ENCODE measurements at regions not wholly inside any gene's neighbourhood (a gene's known extent, or its start where the extent isn't known, plus 50 kb on each side); places are given as distances from the start of the nearest gene placed in this dataset.
"Not testable (repeated sequence)": the region's sequence is repeated elsewhere in the genome, so short reads cannot be mapped to it uniquely, and the experiment has no call there.

DNA sequence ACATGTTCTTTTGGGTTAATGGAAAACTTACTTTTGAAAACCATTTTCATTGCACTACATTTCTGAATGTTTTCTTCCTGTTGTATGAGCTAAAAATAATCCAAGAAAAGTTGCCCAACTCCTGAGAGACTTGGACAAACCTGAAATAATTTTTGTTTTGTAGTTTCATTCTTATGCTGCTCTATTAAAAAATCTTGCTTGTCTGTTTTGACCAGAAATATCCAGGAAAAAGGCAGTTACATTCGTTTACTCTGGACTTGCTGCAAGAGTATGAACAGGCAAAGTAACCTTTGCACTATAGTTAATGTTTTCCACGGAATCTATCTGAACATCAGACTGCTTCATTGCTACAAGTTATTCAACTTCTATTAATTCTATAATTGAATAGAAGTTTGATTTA is 200.1 kb upstream of the DAB2 start:
- no peak for DNase-seq

DNA sequence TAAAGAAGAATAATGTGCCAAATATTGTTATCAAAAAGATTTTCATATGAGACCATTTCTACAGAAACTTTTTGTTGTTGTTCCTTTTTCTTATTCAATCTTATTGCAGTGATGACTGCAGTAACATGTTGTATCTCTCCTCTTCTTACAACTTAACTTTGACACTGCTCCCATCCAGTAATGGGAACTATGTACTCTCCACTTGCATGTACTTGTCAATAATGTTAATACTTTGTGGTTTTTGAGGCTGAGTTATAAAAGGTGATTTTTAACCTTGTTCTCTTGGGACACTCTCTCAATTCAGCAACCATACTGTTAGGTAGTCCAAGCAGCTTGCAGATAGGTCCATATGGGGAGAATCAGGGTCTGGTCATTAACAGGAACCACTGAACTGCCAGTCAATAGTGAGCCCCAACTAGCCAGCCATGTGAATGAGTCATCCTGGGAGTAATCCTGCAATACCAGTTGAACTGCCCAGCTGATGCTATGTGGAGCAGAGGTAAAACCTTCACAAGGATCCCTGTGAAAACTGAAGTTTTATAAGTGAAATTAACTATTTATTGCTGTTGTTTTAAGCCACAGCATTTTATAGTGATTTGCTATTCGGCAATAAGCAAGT is 199.6 kb upstream of the DAB2 start:
- no peak for DNase-seq

DNA sequence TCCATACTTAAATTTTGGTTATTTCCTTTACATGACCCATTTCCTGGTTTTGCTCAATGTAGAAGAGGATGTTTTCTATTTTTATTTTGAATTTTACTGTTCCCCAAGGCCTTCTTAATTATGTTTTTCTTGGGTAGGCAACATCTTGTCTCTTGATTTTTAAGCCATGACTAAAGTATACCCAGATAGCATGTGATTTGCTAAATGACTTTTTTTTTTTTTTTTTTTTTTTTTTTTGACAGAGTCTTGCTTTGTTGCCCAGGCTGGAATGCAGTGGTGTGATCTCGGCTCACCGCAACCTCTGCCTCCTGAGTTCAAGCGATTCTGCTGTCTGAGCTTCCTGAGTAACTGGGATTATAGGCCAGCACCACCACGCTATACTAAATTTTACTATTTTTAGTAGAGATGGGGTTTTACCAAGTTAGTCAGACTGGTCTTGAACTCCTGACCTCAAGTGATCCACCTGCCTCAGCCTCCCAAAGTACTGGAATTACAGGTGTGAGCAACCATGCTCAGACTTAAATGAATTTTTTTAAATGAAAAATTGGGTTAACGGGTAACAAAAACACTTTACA is 198.6 kb upstream of the DAB2 start:
- no peak for DNase-seq

DNA sequence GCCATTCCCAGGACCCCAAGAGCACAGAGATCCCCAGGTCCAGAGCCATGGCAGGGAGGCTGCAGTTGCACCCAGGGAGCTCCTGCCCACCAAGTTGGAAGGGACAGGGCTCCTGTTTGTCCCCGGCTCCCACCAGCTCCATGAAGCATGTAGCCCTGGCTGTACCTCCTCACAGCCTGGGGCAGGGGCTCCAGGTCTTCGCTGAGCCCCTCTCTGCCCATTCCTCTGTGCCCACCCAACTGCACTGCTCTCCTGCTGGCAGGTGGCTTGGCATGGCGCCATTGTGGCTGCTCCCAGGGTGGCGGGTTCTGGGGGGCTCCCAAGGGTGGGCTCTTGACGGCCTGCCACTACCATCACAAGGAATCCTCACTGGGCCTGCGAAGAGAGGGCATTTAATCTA is 197.5 kb upstream of the DAB2 start:
- DNase-seq, result no peak

DNA sequence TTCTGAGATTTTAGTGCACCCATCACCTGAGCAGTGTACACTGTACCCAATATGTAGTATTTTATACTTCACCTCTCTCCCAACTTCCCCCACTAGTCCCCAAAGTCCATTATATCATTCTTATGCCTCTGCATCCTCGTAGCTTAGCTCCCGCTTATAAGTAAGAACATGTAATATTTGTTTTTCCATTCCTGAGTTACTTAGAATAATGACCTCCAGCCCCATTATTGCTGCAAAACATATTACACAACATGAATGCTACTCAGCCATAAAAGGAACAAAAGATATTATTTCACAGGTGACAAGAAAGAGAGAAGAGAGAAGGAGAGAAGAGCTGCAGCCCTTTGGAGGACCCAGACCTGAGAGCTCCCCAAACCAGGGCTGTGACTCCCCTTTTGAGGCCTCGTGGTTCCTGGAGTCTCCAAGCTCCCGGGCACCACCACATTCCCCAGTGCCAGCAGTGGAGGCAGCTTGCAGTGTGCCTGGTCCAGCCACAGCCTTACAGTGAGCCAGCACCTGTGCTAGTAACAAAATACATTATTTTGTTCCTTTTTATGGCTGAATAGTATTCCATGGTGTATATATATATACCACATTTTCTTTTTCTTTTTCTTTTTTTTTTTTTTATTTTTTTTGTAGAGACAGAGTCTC is 194.5 kb upstream of the DAB2 start:
- DNase-seq, result no peak

DNA sequence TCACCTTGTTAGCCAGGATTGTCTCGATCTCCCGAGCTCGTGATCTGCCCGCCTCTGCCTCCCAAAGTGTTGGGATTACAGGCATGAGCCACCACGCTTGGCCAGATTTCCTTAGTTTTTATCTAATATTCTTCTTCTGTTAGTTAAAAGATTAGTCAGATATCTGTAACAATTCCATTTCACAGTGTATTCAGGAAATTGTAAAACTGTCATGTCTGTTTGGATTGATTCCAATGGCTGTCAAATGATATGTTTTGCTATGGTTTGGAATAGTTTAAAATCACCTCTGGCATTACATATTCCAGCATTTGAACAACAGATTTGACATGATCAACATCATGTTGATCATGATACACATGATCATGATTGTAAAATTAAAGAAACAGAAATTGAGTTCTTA is 193.6 kb upstream of the DAB2 start:
- no peak for DNase-seq

DNA sequence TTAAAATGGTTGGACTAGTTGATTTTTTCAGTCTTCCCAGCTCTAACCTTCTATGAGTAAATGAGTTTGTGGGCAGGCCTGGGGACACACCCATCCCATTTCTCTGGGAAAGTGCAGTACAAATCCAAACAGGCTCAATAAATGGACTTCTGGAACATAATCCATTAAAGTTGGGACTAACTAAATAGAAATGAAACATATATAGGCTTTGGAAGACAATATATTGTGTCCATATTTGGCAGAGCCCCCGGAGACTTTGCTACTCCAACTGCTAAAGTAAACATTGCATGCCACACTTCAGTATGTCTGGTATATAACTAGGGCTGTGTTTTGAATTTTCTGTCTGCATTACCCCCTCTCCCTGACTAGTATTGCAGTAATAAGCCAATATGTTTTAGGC is 191.4 kb upstream of the DAB2 start:
- DNase-seq, result no peak

DNA sequence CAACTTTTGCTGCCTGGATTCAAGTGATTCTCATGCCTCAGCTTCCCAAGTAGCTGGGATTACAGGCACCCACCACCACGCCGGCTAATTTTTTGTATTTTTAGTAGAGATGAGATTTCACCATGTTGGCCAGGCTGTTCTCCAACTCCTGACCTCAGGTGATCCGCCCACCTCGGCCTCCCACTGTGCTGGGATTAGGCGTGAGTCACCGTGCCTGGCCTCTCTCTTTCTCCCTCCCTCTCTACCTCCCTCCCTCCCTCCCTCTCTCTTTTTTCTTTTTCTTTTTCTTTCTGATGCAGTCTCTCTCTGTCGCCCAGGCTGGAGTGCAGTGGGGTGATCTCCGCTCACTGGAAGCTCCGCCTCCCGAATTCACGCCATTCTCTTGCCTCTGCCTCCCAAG is 186.3 kb upstream of the DAB2 start:
- DNase-seq, result not testable (repeated sequence)

DNA sequence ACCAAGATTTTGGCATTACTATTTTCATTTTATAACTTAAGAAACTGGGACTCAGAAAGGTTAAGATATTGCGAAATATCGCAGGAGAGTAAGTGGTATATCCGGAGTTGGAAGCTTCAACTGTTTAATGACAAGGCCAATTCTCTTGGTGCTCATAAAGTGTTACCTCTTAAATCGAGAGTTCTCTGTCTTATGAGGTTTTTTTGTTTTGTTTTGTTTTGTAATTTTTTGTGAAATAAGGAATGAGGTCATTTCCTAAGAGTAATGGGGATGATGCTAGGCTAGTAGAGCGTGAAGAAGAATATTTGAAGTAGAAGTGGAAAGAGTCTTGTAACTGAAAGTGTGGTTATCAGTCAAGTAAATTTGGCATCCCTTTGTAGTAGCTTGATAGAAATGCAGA is 183.2 kb upstream of the DAB2 start:
- DNase-seq, result no peak

DNA sequence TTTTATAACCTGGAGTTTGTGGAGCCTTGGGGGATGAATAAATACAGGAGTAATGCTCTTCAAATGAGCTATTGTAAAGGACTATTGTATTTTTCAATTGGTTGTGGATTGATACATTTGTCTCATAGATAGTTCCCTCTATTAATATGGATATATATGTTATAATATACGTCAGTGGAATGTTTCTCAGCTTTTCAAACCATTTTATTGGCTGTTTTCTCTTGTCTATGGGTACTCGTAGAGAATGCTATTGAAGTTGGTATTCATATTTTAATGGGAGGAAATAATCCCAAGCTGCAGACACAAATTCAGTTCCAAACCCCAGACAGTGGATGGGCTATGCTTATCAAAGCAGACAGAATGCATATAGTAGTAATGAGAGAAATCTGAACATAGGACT is 181.8 kb upstream of the DAB2 start:
- no peak for DNase-seq

DNA sequence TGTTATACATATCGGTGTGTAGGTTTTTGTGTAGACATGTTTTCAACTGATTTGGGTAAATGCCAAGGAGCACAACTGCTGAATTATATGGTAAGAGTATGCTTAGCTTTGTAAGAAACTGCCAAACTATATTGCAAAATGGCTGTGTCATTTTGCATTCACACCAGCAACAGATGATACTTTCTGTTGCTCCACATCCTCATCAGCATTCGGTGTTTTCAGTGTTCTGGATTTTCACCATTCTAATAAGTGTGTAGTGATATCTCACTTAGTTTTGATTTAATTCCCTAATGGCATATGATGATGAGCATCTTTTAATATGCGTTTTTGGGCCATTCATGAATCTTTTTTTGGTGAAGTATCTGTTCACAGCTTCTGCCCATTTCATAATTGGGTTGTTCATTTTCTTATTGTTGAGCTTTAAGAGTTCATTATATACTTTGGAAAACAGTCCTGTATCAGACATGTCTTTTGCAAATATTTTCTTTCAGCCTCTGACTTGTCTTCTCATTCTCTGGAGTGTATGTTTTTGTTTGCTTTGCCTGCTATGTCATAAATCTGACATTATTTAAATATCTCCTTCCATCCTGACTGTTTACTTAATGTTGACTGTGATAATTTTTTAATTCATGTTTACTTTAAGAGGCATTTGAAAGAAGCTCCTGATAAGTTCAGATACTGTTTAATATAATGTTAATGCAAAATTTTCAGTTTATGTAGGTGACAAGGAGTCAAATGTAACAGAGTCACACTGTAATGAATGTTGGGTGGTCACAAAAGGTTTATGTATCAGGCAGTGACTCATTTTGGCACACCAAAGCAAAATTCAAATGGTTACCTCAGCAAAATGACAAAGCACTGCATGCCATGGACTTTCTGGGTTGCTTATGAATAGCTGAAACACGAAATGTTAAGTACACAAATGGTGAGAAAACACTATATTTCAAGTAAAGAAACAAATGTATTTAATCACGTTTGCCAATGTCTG is 181.1 kb upstream of the DAB2 start:
- DNase-seq, result peak; percentile 70 to 75

DNA sequence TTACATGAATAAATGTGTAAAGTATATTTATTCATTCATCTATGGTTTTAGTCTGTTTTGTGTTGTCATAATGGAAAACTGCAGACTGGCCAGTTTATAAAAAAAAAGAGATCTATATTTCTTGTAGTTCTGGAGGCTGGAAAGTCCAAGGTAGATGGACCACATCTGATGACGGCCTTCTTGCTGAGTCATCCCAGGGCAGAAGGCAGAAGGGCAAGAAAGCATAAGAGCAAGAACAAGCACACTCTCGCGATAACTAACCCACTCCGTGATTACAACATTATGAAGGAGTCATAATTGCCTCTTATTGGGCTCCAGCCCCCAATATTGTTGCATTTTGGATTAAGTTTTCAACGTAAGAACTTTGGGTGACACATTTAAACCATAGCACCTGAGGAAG is 180.4 kb upstream of the DAB2 start:
- DNase-seq, result peak; percentile 30 to 60

DNA sequence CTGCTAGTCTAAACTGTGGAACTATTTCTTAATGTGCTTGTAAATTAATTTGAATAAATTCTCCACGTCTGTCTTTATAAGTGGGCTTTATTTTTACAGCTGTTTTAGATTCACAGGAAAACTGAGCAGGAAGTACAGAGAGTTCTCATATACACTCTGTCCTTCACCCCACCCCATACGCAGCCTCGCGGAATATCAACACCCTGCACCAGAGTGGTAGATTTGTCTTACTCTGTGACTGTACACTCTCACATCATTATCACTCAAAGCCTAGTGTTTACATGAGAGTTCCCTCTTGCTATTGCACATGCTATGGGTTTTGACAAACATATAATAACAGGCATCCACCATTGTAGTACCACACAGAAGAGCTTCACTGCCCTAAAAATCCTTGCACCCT is 179.7 kb upstream of the DAB2 start:
- no peak for DNase-seq

DNA sequence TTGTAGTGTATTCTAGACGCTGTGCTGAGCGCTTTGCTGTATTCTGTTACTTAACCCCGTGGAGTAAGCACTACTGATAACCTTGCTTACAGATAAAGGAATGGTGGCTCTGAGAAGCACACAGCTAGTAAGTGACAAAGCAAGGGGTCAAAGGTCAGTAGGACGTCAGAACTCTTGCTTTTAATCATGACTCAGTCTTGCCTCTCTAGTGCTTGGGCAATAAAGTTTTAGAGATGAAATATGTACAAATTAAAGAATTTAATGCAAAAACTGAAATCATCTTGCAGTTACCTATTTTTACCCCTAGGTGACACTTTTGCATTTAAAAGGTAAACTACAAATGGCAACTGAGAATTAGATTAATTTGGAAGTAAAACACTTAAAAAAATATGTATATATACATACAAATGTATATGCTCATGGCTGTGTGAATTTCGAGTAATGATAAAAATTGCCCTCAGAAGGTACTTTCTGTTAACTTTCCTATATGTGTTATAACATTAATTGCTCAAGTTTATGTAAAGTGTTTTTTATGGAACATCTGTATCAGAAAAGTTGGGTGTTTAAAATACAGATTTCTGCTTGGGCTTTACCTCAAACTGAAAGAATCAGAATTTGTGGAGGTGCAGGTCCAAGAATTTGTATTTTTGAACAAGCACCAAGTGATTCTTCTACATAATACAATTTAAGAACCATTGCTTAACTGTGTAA is 175.1 kb upstream of the DAB2 start:
- DNase-seq, result peak; percentile 7 to 34

DNA sequence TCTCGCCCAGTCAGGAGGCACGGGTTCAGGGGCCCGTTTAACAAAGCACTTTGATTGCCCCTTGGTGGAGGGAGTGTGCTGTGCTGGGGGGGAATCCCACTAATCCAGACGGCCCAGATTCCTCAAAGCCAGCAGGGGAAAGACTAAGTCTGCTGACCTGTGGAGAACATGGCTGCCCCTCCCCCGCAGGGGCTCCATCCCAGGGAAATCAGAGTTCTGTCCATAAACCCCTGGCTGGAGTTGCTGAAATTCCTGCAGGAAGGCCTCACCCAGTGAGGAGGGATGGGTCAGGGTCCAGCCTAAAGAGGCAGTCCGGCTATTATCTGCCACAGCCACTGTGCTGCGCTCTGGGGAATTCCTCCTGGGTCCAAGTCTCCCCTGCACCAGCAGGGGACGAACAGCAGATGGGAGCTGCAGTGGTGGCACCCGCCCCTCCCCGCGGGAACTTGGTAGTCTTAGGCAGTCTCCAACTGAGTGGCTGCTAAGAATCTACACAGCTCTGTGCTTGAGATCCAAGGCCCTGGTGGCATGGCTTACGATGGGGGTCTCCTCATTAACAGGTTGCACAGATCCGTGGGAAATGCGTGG is 174.0 kb upstream of the DAB2 start:
- no peak for DNase-seq

DNA sequence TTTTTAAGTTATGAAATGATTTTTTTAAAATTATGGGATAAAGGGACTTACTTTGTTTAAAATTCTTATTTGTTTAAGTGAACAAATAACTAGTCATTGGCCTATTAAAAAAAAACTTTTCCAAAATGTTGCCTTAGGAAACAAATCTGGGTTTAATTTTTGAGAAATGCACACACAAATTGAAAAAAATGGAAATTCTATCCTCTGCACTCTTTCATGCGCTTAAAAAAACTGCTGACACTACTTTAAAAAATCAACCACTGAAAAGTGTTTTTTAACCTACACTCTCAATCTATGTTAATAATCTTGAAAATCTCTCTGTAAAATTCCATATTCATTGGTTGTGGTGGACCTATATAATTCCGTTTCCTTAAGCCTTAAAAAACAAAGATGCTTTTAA is 163.4 kb upstream of the DAB2 start:
- DNase-seq, result no peak

DNA sequence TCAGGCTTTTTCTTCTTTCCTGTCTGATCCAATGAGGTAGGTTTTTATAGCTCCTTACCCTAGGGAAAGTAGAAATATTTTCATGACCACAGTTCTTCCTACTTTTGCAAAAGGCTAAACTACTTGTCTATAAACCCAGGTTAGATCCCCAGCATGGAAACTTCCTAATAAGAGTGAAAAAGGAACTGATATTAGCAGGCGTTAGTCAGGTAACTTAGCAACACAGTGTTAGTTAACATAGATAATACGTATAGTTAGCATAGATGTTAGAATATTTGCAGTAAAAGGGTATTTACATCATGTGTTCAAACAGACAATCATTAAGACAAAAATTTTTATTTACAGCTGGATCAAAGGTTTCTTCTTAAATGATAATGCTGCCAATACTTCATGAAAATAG is 162.9 kb upstream of the DAB2 start:
- no peak for DNase-seq

DNA sequence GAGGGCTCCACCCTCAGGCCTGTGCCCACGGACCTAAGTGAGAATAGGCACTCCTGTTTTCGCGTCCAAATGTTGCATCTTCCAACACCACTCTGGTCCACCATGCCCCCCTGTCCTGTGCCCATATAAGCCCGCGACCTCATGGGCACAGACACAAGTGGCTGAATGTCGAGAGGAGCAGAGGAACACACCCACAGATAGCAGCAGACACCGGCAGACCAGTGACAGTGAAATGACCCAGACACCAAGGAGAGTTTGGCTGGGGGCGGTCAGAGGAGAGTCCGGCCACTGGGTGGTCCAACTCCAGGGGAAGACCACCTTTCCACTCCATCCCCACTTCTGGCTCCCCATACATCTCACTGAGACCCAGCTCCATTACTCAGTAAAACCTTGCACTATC is 161.4 kb upstream of the DAB2 start:
- DNase-seq, result no peak

DNA sequence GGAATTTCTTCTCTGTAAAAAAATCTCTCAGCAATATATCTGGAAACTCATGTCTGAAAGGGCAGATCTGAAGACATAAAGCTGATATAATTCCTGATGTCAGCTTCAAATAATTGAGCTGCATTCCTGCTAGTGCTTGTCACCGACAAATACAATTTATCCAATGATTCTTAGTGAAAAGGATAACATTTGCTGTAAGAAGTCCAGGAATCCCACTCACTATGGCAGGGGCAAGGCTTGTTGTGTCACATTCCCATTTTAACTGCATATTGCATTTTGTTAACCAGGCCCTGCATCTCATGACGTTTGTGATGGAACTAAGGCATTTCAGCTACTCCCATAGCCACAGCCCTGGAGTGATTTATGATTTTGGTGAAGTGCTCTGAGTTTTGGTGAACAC is 160.1 kb upstream of the DAB2 start:
- DNase-seq, result no peak

DNA sequence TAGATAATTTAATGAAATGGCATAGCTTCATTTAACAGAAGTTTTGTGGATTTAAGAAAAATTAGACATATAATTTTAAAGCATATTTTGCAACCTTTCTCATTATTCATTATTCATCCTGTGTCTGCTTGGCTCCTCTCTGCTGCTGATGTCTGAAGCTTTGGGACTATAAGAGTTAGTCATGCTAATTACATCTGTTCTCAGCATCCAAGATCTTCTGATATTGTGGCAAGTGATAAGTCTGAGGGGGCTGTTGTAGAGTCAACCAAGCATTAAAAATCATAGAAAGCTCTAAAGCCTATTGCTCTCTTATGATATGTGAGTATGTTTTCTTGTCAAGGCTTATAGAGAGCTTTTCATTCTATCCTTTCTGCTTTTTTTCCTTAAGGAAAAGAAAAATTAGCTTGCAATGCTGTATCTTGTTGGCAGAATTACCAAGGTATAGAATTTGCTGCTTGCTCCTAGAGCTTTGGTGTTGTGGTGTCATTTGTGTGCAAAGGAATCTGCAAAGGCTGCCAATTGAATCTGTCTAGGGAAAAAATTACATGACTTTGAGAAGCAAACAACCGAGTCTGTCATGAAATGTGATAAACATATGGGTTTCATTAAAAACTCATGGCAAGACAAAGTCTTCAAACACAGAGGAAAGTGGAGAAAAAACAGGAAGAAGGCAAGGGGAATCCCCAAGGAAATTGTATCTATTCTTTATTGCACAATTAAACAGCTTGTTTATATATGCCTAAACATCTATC is 156.1 kb upstream of the DAB2 start:
- DNase-seq, result no peak

DNA sequence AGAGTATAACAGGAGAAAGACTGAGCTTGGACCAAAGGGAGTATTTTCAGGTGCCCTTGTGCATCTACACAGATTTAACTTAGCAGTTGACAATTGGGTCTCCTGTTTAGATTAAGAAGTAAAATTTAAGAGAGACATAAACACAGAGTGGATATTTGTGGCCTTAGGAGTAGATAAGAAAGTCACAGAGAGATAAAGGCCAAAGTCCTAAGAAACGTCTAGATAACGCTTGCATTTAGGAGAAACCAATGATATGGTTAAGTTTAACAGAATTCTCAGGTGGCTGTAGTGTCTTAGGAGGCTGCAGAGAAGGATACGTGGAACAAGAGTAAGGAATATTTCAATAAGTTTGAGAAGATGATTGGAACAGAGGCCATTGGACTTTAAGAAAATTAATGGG is 155.0 kb upstream of the DAB2 start:
- DNase-seq, result no peak
